Skeletal muscle satellite cell (primary cell): ENCODE measurements at regions not wholly inside any gene's neighbourhood (a gene's known extent, or its start where the extent isn't known, plus 50 kb on each side); places are given as distances from the start of the nearest gene placed in this dataset.

Experiments used
- H3K27me3 ChIP-seq: 2 replicates; pipeline ENCODE4 v1.7.0; 2013; ENCODE audit warnings: low read length; ENCODE audit not compliant: control insufficient read depth, insufficient read depth
- H3K36me3 ChIP-seq: 2 replicates; pipeline ENCODE4 v1.7.0; 2013; ENCODE audit warnings: mild to moderate bottlenecking, control low read depth, low read length; ENCODE audit not compliant: insufficient read depth
- H3K4me1 ChIP-seq: 2 replicates; pipeline ENCODE4 v1.7.0; 2013; ENCODE audit warnings: low read length; ENCODE audit not compliant: control insufficient read depth, insufficient read depth
- H3K4me2 ChIP-seq: 2 replicates; pipeline ENCODE4 v1.7.0; 2013; ENCODE audit warnings: mild to moderate bottlenecking, low read length
- H3K4me3 ChIP-seq: 2 replicates; pipeline ENCODE4 v1.7.0; 2013; ENCODE audit warnings: low read length
- H3K9ac ChIP-seq: 2 replicates; pipeline ENCODE4 v1.7.0; 2013; ENCODE audit warnings: mild to moderate bottlenecking, low read depth, low read length, moderate library complexity
- H3K9me3 ChIP-seq: replicated peaks from 2 replicates; pipeline ENCODE4 v1.7.0; 2013; ENCODE audit warnings: mild to moderate bottlenecking, control low read depth, low read length

DNA sequence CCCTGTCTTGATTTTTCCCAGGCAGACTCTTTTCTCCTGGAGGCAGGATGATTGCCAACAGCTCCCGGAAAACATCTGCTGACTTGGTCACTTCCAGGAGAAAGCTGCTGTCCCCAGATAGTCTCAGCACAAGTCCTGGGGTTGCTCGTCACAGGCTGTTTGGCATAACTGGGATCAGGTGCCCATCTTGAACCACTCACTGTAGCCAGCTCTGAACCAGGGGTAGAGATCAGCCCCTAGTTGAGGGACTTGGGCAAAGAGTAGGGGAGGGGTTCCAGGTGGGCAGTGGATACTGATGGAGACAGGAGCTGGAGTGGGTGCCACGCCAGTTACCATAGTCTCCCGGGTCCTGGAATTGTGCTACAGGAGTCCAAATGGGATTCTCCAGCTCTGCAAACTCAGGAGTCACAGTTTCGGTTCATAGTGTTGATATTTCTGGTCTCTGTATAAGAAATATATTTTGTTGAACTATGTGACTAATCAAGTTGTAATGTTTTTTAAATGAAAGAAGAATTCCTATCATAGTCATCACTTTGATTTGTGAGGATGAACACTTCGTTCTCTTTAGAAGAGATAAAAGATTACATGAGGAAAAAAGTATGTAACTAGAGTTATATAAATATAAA lies 1154.5 kb downstream of the AACS start:
- Histone ChIP-seq H3K36me3 (no peaks in the 10 kb centered on the region), H3K9me3 (no peaks in the 10 kb centered on the region), H3K9ac (peak overlapping the region; percentile 37), H3K4me3 (peak overlapping the region; percentile 63), H3K27me3 (no peaks in the 10 kb centered on the region), H3K4me2 (peak overlapping the region; percentile 84), H3K4me1 (peaks cover 22% of the 10 kb centered on the region)

DNA sequence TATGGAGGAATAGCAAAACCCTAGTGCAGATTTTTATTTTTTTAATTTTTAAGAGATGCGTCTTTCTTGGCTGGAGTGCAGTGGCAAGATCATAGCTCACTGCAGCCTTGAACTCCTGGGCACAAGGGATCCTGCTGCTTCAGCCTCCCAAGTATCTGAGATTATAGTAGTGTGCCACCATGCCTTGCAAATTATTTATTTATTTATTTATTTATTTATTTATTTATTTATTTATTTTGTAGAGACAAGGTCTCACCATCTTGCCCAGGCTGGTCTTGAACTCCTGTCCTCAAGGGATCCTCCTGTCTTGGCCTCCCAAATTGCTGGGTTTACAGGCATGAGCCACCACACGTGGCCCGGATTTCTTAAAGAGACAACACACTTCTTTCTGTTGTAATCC lies 1158.8 kb downstream of the AACS start:
- Histone ChIP-seq H3K4me3 (no peak overlapping the region), H3K36me3 (no peaks in the 10 kb centered on the region), H3K4me1 (peaks cover 21% of the 10 kb centered on the region), H3K4me2 (no peak overlapping the region), H3K27me3 (no peaks in the 10 kb centered on the region), H3K9me3 (no peaks in the 10 kb centered on the region), H3K9ac (no peak overlapping the region)

- Histone ChIP-seq H3K9me3 (no peaks in the 10 kb centered on the region), H3K4me2 (no peak overlapping the region), H3K36me3 (no peaks in the 10 kb centered on the region), H3K4me1 (no peaks in the 10 kb centered on the region), H3K9ac (no peak overlapping the region), H3K4me3 (no peak overlapping the region), H3K27me3 (no peaks in the 10 kb centered on the region)
Measured at GRCh38 chr12:126228936-126229335, 1163.7 kb downstream of the AACS start.

DNA sequence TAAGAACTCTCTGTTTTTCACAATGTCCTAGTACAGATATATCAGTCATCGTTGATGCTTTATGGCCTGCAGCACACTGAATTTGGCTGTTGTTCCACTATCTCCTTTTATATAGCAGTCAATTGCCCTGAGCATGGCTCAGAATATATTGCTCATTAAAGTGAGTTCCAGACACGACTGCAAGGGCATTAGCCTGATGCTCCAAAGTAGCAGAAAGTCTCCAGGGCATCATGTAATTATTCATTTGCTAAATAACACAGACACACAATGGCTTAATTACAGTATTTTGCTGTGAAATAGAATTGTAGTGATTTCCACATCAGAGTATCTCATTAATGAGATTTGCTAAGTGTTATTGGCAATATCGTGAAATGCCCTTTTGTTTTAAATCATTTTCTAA lies 1167.5 kb downstream of the AACS start:
- Histone ChIP-seq H3K9me3 (no peaks in the 10 kb centered on the region), H3K4me1 (no peaks in the 10 kb centered on the region), H3K27me3 (no peaks in the 10 kb centered on the region), H3K9ac (no peak overlapping the region), H3K36me3 (no peaks in the 10 kb centered on the region), H3K4me3 (no peak overlapping the region), H3K4me2 (no peak overlapping the region)

DNA sequence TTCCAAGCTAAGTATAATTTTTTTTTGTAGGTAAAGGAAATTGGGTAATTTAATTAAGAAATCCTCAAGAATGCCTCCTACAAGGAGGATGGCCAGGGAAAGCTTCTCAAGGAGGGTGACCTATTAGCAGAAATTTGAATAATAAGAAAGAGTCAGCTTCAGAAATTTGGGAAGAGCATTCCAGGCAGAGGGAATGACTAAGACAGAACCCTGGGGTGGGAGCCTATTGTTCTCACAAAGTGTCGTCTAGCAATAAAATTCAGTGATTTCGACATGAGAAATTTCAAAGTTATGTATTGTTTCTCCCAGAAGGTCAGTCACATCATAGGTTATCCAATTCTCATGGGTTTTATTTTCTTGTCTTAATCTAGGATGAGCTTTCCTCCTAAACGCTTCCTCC lies 1168.4 kb downstream of the AACS start:
- Histone ChIP-seq H3K27me3 (no peaks in the 10 kb centered on the region), H3K9ac (no peak overlapping the region), H3K4me3 (no peak overlapping the region), H3K36me3 (no peaks in the 10 kb centered on the region), H3K4me2 (no peak overlapping the region), H3K4me1 (no peaks in the 10 kb centered on the region), H3K9me3 (no peaks in the 10 kb centered on the region)

GRCh38 chr12:126243814-126244440 lies 1178.7 kb downstream of the AACS start:
- H3K9ac ChIP-seq: no peak overlapping the region
- H3K4me2 ChIP-seq: no peak overlapping the region
- no peaks in the 10 kb centered on the region for H3K36me3 ChIP-seq
- no peaks in the 10 kb centered on the region for H3K9me3 ChIP-seq
- peaks cover 10% of the 10 kb centered on the region for H3K4me1 ChIP-seq
- H3K4me3 ChIP-seq: no peak overlapping the region
- H3K27me3 ChIP-seq: no peaks in the 10 kb centered on the region

DNA sequence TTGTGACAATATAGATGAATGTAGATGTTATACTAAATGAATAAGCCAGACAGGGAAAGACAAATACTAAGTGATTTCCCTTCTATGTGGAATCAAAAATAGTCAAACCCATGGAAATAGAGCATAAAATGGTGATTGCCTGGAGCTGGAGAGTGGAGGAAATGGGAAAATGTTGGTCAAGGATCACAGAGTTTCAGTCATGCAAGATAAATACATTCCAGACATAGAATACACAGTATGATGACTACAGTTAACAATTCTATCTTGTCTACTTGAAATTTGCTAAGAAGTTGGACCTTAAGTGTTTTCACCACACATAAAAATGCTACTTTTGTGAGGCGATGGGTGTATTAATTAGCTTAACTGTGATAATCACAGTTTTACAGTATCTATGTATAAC lies 1182.7 kb downstream of the AACS start:
- no peak overlapping the region for H3K4me3 ChIP-seq
- peaks cover 10% of the 10 kb centered on the region for H3K4me1 ChIP-seq
- H3K4me2 ChIP-seq: no peak overlapping the region
- H3K36me3 ChIP-seq: no peaks in the 10 kb centered on the region
- H3K9ac ChIP-seq: no peak overlapping the region
- no peaks in the 10 kb centered on the region for H3K27me3 ChIP-seq
- no peaks in the 10 kb centered on the region for H3K9me3 ChIP-seq

- no peak overlapping the region for H3K4me2 ChIP-seq
- H3K36me3 ChIP-seq: no peaks in the 10 kb centered on the region
- no peaks in the 10 kb centered on the region for H3K9me3 ChIP-seq
- no peaks in the 10 kb centered on the region for H3K27me3 ChIP-seq
- H3K4me3 ChIP-seq: no peak overlapping the region
- peaks cover 10% of the 10 kb centered on the region for H3K4me1 ChIP-seq
- H3K9ac ChIP-seq: no peak overlapping the region
Measured at GRCh38 chr12:126248871-126249403, 1183.7 kb downstream of the AACS start.

- H3K27me3 ChIP-seq: no peaks in the 10 kb centered on the region
- no peaks in the 10 kb centered on the region for H3K9me3 ChIP-seq
Measured at GRCh38 chr12:126258190-126258589, 1193.0 kb downstream of the AACS start.

GRCh38 chr12:126262829-126263228 lies 1197.6 kb downstream of the AACS start:
- H3K9ac ChIP-seq: no peak overlapping the region
- no peaks in the 10 kb centered on the region for H3K36me3 ChIP-seq
- no peaks in the 10 kb centered on the region for H3K27me3 ChIP-seq
- H3K4me1 ChIP-seq: no peaks in the 10 kb centered on the region
- no peaks in the 10 kb centered on the region for H3K9me3 ChIP-seq
- H3K4me2 ChIP-seq: no peak overlapping the region
- H3K4me3 ChIP-seq: no peak overlapping the region

More at GRCh38 chr12:126258190-126258589, 1193.0 kb downstream of the AACS start:
- Histone ChIP-seq H3K36me3 (no peaks in the 10 kb centered on the region), H3K4me1 (no peaks in the 10 kb centered on the region), H3K9ac (no peak overlapping the region), H3K4me2 (no peak overlapping the region), H3K4me3 (no peak overlapping the region)

- Histone ChIP-seq H3K4me2 (no peak overlapping the region), H3K36me3 (no peaks in the 10 kb centered on the region), H3K27me3 (no peaks in the 10 kb centered on the region), H3K9me3 (no peaks in the 10 kb centered on the region), H3K9ac (no peak overlapping the region), H3K4me1 (no peaks in the 10 kb centered on the region), H3K4me3 (no peak overlapping the region)
Measured at GRCh38 chr12:126268222-126268621, 1203.0 kb downstream of the AACS start.

GRCh38 chr12:126271159-126271558 lies 1205.9 kb downstream of the AACS start:
- no peak overlapping the region for H3K4me3 ChIP-seq
- no peaks in the 10 kb centered on the region for H3K9me3 ChIP-seq
- no peak overlapping the region for H3K4me2 ChIP-seq
- no peaks in the 10 kb centered on the region for H3K36me3 ChIP-seq
- no peaks in the 10 kb centered on the region for H3K4me1 ChIP-seq
- H3K27me3 ChIP-seq: no peaks in the 10 kb centered on the region
- H3K9ac ChIP-seq: no peak overlapping the region
